OCI-LY7 (cell line): ENCODE measurements at regions not wholly inside any gene's neighbourhood (a gene's known extent, or its start where the extent isn't known, plus 50 kb on each side); places are given as distances from the start of the nearest gene placed in this dataset.

Source experiments
- BruUV-seq: library from RNA; stranded (reverse); fragments of 400-500 nt; replicated peaks from 2 replicates; lab custom pipeline; 2021; lab: Mats Ljungman, UMichigan
- CTCF ChIA-PET: fragments of 300-600 bp; sonication (Branson Sonifier 250); formaldehyde crosslinking; loops from one replicate; lab custom pipeline; 2022; ENCODE audit warnings: antibody characterized with exemption; ENCODE audit not compliant: unreplicated experiment; lab: Charles Lee
- POLR2A ChIA-PET: fragments of 300-600 bp; sonication (Branson Sonifier 250); formaldehyde crosslinking; loops from one replicate; lab custom pipeline; 2022; ENCODE audit warnings: antibody characterized with exemption; lab: Charles Lee
- DNase-seq: peaks from one replicate; pipeline ENCODE4 v3.0.0-alpha.2; 2015; ENCODE audit warnings: low spot score
- H2AFZ ChIP-seq: fragments of 200-600 bp; sonication (generic), shearing (Covaris generic); 2 replicates; pipeline ENCODE4 v1.6.1; 2014; ENCODE audit warnings: mild to moderate bottlenecking, antibody characterized with exemption, low read length, moderate library complexity
- H3K27ac ChIP-seq: fragments of 200-600 bp; sonication (generic); 2 replicates; pipeline ENCODE4 v1.5.1; 2014; ENCODE audit warnings: mixed run types, low read depth, mild to moderate bottlenecking, moderate library complexity, low read length, inconsistent platforms; ENCODE audit not compliant: poor library complexity, severe bottlenecking
- H3K36me3 ChIP-seq: fragments of 200-600 bp; sonication (generic); 2 replicates; pipeline ENCODE4 v1.6.1; 2014; ENCODE audit warnings: mild to moderate bottlenecking, antibody characterized with exemption, low read length, moderate library complexity, mixed read lengths; ENCODE audit not compliant: insufficient read depth
- H3K4me1 ChIP-seq: fragments of 200-600 bp; sonication (generic); 2 replicates; pipeline ENCODE4 v1.5.1; 2014; ENCODE audit warnings: mild to moderate bottlenecking, low read length; ENCODE audit not compliant: insufficient read depth, poor library complexity, severe bottlenecking
- H3K4me2 ChIP-seq: fragments of 200-600 bp; sonication (generic); 2 replicates; pipeline ENCODE4 v1.6.1; 2014; ENCODE audit warnings: mild to moderate bottlenecking, low read length
- H3K4me3 ChIP-seq: fragments of 200-600 bp; sonication (generic); 2 replicates; pipeline ENCODE4 v1.5.1; 2014; ENCODE audit warnings: mild to moderate bottlenecking, low read depth, low read length; ENCODE audit not compliant: poor library complexity, severe bottlenecking
- H3K79me2 ChIP-seq: fragments of 200-600 bp; sonication (generic); 2 replicates; pipeline ENCODE4 v1.6.1; 2016; ENCODE audit warnings: low read depth, mild to moderate bottlenecking, low read length, moderate library complexity, mixed read lengths; ENCODE audit not compliant: insufficient read depth
- H3K9me2 ChIP-seq: fragments of 200-600 bp; sonication (generic); 2 replicates; pipeline ENCODE4 v1.6.1; 2016; ENCODE audit warnings: mild to moderate bottlenecking, low read length, mixed read lengths; ENCODE audit not compliant: insufficient read depth
- H3K9me3 ChIP-seq: fragments of 200-600 bp; sonication (generic); 2 replicates; pipeline ENCODE4 v1.6.1; 2014; ENCODE audit warnings: mild to moderate bottlenecking, mixed run types, low read length, mixed read lengths
- H4K20me1 ChIP-seq: fragments of 200-600 bp; sonication (generic); 2 replicates; pipeline ENCODE4 v1.6.1; 2014; ENCODE audit warnings: mild to moderate bottlenecking, antibody characterized with exemption, low read length, moderate library complexity, mixed read lengths; ENCODE audit not compliant: insufficient read depth
- CTCF ChIP-seq: fragments of 200-600 bp; sonication (generic); conservative IDR thresholded peaks from 2 replicates; pipeline ENCODE4 v1.5.1; 2014; ENCODE audit warnings: mild to moderate bottlenecking, antibody characterized with exemption, low read length, moderate library complexity, mixed read lengths
- EZH2phosphoT487 ChIP-seq: fragments of 200-600 bp; sonication (generic); IDR thresholded peaks from 2 replicates; pipeline ENCODE4 v1.6.1; 2018; ENCODE audit warnings: low read depth, borderline replicate concordance, mild to moderate bottlenecking, mixed run types, antibody characterized with exemption, low read length, moderate library complexity, mixed read lengths
- intact Hi-C: fragments of 100-400 bp; cut with micrococcal nuclease; formaldehyde crosslinking; loops from one replicate; pipeline ENCODE4 v1.10.0; 2022; ENCODE audit not compliant: unreplicated experiment

DNA sequence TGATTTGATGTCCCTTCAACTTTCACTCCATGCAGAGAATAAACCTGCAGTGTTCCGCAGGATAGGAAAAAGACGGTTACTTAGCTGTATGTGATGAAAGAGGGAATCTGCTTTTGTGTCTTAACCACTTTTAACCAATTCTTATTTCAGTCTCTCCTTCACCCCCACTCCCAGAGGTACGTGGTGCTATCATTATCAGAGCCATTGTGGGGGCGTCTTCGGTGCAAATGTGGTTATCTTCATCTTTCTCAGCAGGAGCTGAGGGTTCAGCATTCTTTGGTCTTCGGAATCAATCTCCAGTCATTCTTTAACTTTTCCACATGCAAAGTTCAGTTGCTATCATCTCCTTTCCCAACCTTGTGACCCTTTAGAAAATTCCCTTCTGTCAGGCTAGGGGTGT, 219.9 kb upstream of the LYZL1 start:
- no peak for TF ChIP-seq CTCF
- no peak for TF ChIP-seq EZH2phosphoT487
- H3K36me3 ChIP-seq, result no peaks in the 10 kb centered on the region
- no peaks in the 10 kb centered on the region for H3K9me3 ChIP-seq
- no peaks in the 10 kb centered on the region for H3K79me2 ChIP-seq
- no peak overlapping the region for H3K4me2 ChIP-seq
- no peaks in the 10 kb centered on the region for H3K4me1 ChIP-seq
- BruUV-seq, result no TSS peak
- H3K4me3 ChIP-seq, result no peak overlapping the region
- H3K27ac ChIP-seq, result no peak overlapping the region
- no peaks in the 10 kb centered on the region for H4K20me1 ChIP-seq
- POLR2A ChIA-PET, result no interaction called here
- no peak for DNase-seq
- H3K9me2 ChIP-seq, result no peaks in the 10 kb centered on the region
- CTCF ChIA-PET, result interaction anchor here (0.6 kb wide), 1 partner anchor 29 kb away, joined by 3 read pairs; no protein-coding TSS in a partner anchor
- intact Hi-C loops, result no loop called here
- no peak overlapping the region for H2AFZ ChIP-seq

GRCh38 chr10:29069941-29070340, 218.9 kb upstream of the LYZL1 start:
- intact Hi-C loops, result no loop called here
- no peaks in the 10 kb centered on the region for H3K36me3 ChIP-seq
- ChIA-PET POLR2A (no interaction called here), CTCF (no interaction called here)
- no peaks in the 10 kb centered on the region for H3K4me1 ChIP-seq
- H2AFZ ChIP-seq, result no peak overlapping the region
- no peaks in the 10 kb centered on the region for H4K20me1 ChIP-seq
- H3K4me3 ChIP-seq, result no peak overlapping the region
- TF ChIP-seq EZH2phosphoT487 (no peak), CTCF (no peak)
- no peak for DNase-seq
- no TSS peak for BruUV-seq
- no peaks in the 10 kb centered on the region for H3K79me2 ChIP-seq
- no peaks in the 10 kb centered on the region for H3K9me3 ChIP-seq
- no peaks in the 10 kb centered on the region for H3K9me2 ChIP-seq
- no peak overlapping the region for H3K4me2 ChIP-seq
- H3K27ac ChIP-seq, result no peak overlapping the region

DNA sequence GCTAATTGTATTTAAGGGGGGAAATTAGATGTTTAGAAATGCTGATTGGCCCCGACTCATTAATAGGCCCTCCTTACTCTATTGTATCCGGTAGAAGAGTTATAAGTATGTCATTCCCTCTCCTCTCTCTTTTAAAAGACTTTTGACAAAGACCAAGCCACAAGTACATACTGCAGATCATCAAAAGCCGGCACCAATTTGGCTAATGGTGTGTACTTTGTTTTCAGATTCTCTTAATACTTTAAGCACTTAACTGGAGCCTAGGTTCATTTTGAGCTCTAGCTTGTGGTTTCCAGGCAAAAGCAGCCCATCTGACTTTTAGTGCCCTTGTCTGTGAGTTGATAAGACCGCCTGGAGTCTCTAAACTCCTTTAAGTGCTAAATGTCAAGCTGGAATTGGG, 210.0 kb upstream of the LYZL1 start:
- TF ChIP-seq EZH2phosphoT487, result no peak
- no peak for TF ChIP-seq CTCF
- no peaks in the 10 kb centered on the region for H3K79me2 ChIP-seq
- H3K9me2 ChIP-seq, result no peaks in the 10 kb centered on the region
- no peaks in the 10 kb centered on the region for H3K9me3 ChIP-seq
- H3K36me3 ChIP-seq, result no peaks in the 10 kb centered on the region
- POLR2A ChIA-PET, result no interaction called here
- intact Hi-C loops, result no loop called here
- no peaks in the 10 kb centered on the region for H3K4me1 ChIP-seq
- no peak for DNase-seq
- no TSS peak for BruUV-seq
- H3K27ac ChIP-seq, result no peak overlapping the region
- CTCF ChIA-PET, result no interaction called here
- H4K20me1 ChIP-seq, result no peaks in the 10 kb centered on the region
- no peak overlapping the region for H3K4me3 ChIP-seq
- H3K4me2 ChIP-seq, result no peak overlapping the region
- no peak overlapping the region for H2AFZ ChIP-seq
